GM21528 (cell line): ENCODE measurements at regions not wholly inside any gene's neighbourhood (a gene's known extent, or its start where the extent isn't known, plus 50 kb on each side); places are given as distances from the start of the nearest gene placed in this dataset.
"Not testable (repeated sequence)": the region's sequence is repeated elsewhere in the genome, so short reads cannot be mapped to it uniquely, and the experiment has no call there.

Experiments used
- ATAC-seq: cut with Tn5 transposase; IDR thresholded peaks from one replicate; pipeline ENCODE4 v1.9.1; 2021; ENCODE audit warnings: mild to moderate bottlenecking, moderate library complexity; ENCODE audit not compliant: unreplicated experiment, low FRiP score

GRCh38 chr5:130871346-130872086 lies 293.5 kb downstream of the HINT1 start:
- peak; percentile 84 for ATAC-seq

GRCh38 chr5:130870691-130871090 lies 294.4 kb downstream of the HINT1 start:
- ATAC-seq, result no peak

- ATAC-seq, result no peak
Observed at GRCh38 chr5:130868186-130868840, 296.7 kb downstream of the HINT1 start.

GRCh38 chr5:130845049-130845765 lies 319.8 kb downstream of the HINT1 start:
- ATAC-seq, result no peak

- peak; percentile 75 for ATAC-seq
Observed at GRCh38 chr5:130836729-130837649, 328.1 kb downstream of the HINT1 start.

- not testable (repeated sequence) for ATAC-seq
Observed at GRCh38 chr5:130817598-130818384, 347.3 kb downstream of the HINT1 start.

GRCh38 chr5:130815246-130815645 lies 349.8 kb downstream of the HINT1 start:
- ATAC-seq, result no peak

- ATAC-seq, result no peak
Observed at GRCh38 chr5:130808691-130809090, 356.4 kb downstream of the HINT1 start.

GRCh38 chr5:130805648-130806047 lies 359.4 kb downstream of the HINT1 start:
- no peak for ATAC-seq

GRCh38 chr5:130805036-130805435 lies 360.0 kb downstream of the HINT1 start:
- ATAC-seq, result no peak

- no peak for ATAC-seq
Observed at GRCh38 chr5:130801963-130802362, 363.1 kb downstream of the HINT1 start.

GRCh38 chr5:130799015-130799414 lies 366.0 kb downstream of the HINT1 start:
- no peak for ATAC-seq

- ATAC-seq, result no peak
Observed at GRCh38 chr5:130797303-130797702, 367.8 kb downstream of the HINT1 start.

GRCh38 chr5:130796902-130797301 lies 368.2 kb downstream of the HINT1 start:
- no peak for ATAC-seq

- no peak for ATAC-seq
Observed at GRCh38 chr5:130796032-130796431, 369.0 kb downstream of the HINT1 start.

- ATAC-seq, result no peak
Observed at GRCh38 chr5:130795037-130795436, 370.0 kb downstream of the HINT1 start.

- ATAC-seq, result no peak
Observed at GRCh38 chr5:130777794-130778193, 387.3 kb downstream of the HINT1 start.

GRCh38 chr5:130773813-130774212 lies 391.2 kb downstream of the HINT1 start:
- ATAC-seq, result no peak

- no peak for ATAC-seq
Observed at GRCh38 chr5:130762031-130762430, 403.0 kb downstream of the HINT1 start.

GRCh38 chr5:130759061-130759460 lies 406.0 kb downstream of the HINT1 start:
- no peak for ATAC-seq
